ENCODE measurements at regions not wholly inside any gene's neighbourhood (a gene's known extent, or its start where the extent isn't known, plus 50 kb on each side); places are given as distances from the start of the nearest gene placed in this dataset.

GRCh38 chrX:81564851-81565250 is 362.9 kb downstream of the SH3BGRL start:
- H3K27me3 Mint-ChIP-seq, result no peaks in the 10 kb centered on the region
- H3K4me3 Mint-ChIP-seq (ENCODE audit: low read depth), result no peak overlapping the region
- TF ChIP-seq CTCF (IDR thresholded peaks at IDR 0.05; ENCODE audit: unreplicated experiment), result no peak
- peaks cover 42% of the 10 kb centered on the region for H3K9me3 Mint-ChIP-seq (ENCODE audit: low read depth)
- no peaks in the 10 kb centered on the region for H3K36me3 Mint-ChIP-seq (ENCODE audit: insufficient read depth)
- no peaks in the 10 kb centered on the region for H3K4me1 Mint-ChIP-seq (ENCODE audit: low read depth)
- no peak overlapping the region for H3K27ac Mint-ChIP-seq
- no peak for DNase-seq (ENCODE audit: low spot score, unreplicated experiment)

GRCh38 chrX:81577028-81577427 is 375.1 kb downstream of the SH3BGRL start:
- no peak for TF ChIP-seq CTCF (IDR thresholded peaks at IDR 0.05; ENCODE audit: unreplicated experiment)
- peaks cover 69% of the 10 kb centered on the region for H3K9me3 Mint-ChIP-seq (ENCODE audit: low read depth)
- H3K4me1 Mint-ChIP-seq (ENCODE audit: low read depth), result no peaks in the 10 kb centered on the region
- H3K36me3 Mint-ChIP-seq (ENCODE audit: insufficient read depth), result no peaks in the 10 kb centered on the region
- DNase-seq (ENCODE audit: low spot score, unreplicated experiment), result no peak
- H3K27me3 Mint-ChIP-seq, result no peaks in the 10 kb centered on the region
- H3K27ac Mint-ChIP-seq, result no peak overlapping the region
- H3K4me3 Mint-ChIP-seq (ENCODE audit: low read depth), result no peak overlapping the region

DNA sequence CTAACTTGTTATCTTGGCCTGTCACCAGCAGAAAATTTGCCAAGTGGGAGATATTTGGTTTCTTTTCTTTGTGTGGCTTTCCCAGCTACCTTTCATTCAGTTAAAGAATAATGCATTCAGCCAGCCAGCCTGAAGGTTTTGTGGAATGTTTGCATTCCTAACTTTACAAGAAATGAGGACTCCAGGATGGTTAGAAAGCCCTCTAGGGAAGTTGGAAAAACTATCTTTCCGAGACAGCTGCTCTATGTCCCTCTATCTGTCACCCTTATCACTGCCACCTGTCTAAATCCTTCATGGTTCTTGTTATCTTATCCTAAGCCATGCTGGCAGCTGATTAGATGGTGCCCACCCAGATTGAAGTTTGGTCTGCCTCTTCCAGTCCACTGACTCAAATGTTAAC is 384.2 kb downstream of the SH3BGRL start:
- no peak overlapping the region for H3K4me3 Mint-ChIP-seq (ENCODE audit: low read depth)
- no peaks in the 10 kb centered on the region for H3K4me1 Mint-ChIP-seq (ENCODE audit: low read depth)
- DNase-seq (ENCODE audit: low spot score, unreplicated experiment), result no peak
- H3K27me3 Mint-ChIP-seq, result no peaks in the 10 kb centered on the region
- TF ChIP-seq CTCF (IDR thresholded peaks at IDR 0.05; ENCODE audit: unreplicated experiment), result no peak
- peaks cover 37% of the 10 kb centered on the region for H3K9me3 Mint-ChIP-seq (ENCODE audit: low read depth)
- H3K27ac Mint-ChIP-seq, result no peak overlapping the region
- H3K36me3 Mint-ChIP-seq (ENCODE audit: insufficient read depth), result no peaks in the 10 kb centered on the region

- Mint-ChIP-seq H3K4me3 (ENCODE audit: low read depth) (no peak overlapping the region), H3K27me3 (no peaks in the 10 kb centered on the region), H3K4me1 (ENCODE audit: low read depth) (no peaks in the 10 kb centered on the region), H3K27ac (no peak overlapping the region), H3K36me3 (ENCODE audit: insufficient read depth) (peaks cover 1% of the 10 kb centered on the region), H3K9me3 (ENCODE audit: low read depth) (peaks cover 59% of the 10 kb centered on the region)
- DNase-seq (ENCODE audit: low spot score, unreplicated experiment), result no peak
- TF ChIP-seq CTCF (IDR thresholded peaks at IDR 0.05; ENCODE audit: unreplicated experiment), result no peak
Observed at GRCh38 chrX:81615979-81616378, 414.1 kb downstream of the SH3BGRL start.

- Mint-ChIP-seq H3K36me3 (ENCODE audit: insufficient read depth) (no peaks in the 10 kb centered on the region), H3K4me1 (ENCODE audit: low read depth) (no peaks in the 10 kb centered on the region), H3K27ac (no peak overlapping the region), H3K4me3 (ENCODE audit: low read depth) (no peak overlapping the region), H3K9me3 (ENCODE audit: low read depth) (peaks cover 35% of the 10 kb centered on the region), H3K27me3 (no peaks in the 10 kb centered on the region)
- TF ChIP-seq CTCF (IDR thresholded peaks at IDR 0.05; ENCODE audit: unreplicated experiment), result no peak
- no peak for DNase-seq (ENCODE audit: low spot score, unreplicated experiment)
Observed at GRCh38 chrX:81662381-81662780, 460.5 kb downstream of the SH3BGRL start.

Data from progenitor cell of endocrine pancreas (in vitro differentiated cells).